C4-2B (cell line): ENCODE measurements at regions not wholly inside any gene's neighbourhood (a gene's known extent, or its start where the extent isn't known, plus 50 kb on each side); places are given as distances from the start of the nearest gene placed in this dataset.

Experiments used
- ZFX ChIP-seq: fragments of 450-650 bp; IDR thresholded peaks from 2 replicates; pipeline ENCODE4 v1.6.1; 2017
- TF ChIP-seq, protein P1 (sequence below): fragments of 450-650 bp; conservative IDR thresholded peaks from 2 replicates; pipeline ENCODE4 v1.5.1; 2017; ENCODE audit warnings: mild to moderate bottlenecking

DNA sequence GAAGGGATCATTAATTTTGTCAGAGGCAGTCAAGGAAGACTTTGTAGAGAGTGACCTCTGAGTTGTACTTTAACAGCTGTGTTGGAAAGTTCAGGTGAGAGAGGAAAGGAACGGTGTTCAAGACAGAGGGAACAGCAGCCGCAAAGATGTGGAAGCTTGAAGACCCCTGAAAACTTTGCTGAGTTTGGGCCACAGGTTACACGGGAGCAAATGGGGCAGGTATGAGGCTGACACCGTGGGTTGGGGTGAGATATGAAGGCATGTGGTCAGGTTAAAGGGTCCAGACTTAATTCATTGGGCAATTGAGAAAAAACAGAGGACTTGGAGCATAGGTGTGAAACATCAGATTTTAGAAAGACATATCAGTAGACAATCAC, 72.0 kb upstream of the SERP2 start:
- TF ChIP-seq ZFX = no peak
- TF ChIP-seq, protein P1, sequence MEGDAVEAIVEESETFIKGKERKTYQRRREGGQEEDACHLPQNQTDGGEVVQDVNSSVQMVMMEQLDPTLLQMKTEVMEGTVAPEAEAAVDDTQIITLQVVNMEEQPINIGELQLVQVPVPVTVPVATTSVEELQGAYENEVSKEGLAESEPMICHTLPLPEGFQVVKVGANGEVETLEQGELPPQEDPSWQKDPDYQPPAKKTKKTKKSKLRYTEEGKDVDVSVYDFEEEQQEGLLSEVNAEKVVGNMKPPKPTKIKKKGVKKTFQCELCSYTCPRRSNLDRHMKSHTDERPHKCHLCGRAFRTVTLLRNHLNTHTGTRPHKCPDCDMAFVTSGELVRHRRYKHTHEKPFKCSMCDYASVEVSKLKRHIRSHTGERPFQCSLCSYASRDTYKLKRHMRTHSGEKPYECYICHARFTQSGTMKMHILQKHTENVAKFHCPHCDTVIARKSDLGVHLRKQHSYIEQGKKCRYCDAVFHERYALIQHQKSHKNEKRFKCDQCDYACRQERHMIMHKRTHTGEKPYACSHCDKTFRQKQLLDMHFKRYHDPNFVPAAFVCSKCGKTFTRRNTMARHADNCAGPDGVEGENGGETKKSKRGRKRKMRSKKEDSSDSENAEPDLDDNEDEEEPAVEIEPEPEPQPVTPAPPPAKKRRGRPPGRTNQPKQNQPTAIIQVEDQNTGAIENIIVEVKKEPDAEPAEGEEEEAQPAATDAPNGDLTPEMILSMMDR = no peak
